ENCODE measurements at regions not wholly inside any gene's neighbourhood (a gene's known extent, or its start where the extent isn't known, plus 50 kb on each side); places are given as distances from the start of the nearest gene placed in this dataset.
"Not testable (repeated sequence)": the region's sequence is repeated elsewhere in the genome, so short reads cannot be mapped to it uniquely, and the experiment has no call there.

DNA sequence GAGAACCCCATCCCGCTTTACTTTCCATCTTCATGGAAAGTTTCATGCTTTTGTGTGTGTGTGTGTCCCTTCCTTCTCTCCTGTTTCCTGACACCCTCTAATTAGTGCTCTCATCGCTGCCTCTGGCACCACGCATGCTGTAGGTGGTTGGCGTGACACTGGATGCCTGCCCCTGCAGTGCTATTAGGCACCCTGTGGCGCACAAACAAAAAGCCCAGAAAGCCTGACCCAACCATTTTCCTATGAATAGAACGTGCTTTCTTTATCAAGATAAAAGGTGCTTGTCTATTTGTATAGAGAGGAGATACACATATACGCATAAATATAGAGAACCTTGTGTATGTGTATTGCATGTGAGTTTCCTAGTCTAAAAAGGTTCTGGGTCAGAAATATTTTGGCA, 120.8 kb upstream of the CDCA7L start:
- DNase-seq = no peak

DNA sequence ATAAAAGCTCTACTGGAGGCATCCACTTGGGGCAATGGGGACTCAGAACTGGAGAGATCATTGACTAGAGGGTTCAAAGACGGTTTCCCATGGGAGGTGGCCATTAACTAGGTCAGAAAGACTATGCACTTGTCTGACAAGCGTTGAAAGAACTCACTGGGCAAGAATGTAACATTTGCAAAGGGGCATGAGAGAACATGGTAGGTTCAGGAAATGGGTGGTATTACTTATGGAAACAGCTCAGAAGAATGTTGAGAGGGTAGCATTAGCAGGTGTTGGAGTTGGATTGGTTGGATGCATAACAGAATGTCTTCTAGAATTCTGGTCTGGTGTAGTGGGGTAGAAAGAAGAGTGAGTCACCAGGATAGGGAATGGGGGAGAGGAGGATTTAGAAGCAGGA, 119.1 kb upstream of the CDCA7L start:
- DNase-seq = no peak

DNA sequence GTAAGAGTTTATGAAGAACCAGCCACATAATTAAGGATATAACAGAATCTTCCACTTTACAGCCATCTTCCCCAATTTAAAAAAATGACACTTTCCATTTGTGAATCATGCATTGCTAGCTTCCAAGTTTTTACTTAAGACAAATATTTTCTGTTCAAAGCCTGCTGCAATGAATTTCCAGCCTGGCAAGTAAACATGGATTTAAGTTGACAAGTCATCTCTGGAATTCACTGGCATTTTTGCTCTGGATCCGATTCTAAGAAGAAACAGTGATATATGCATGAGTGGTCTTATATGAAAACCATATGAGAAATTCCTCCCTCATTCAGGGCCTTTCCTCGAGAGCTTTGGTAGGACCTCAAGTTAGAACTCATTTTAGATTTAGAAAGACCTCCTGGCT, 116.1 kb upstream of the CDCA7L start:
- no peak for DNase-seq

DNA sequence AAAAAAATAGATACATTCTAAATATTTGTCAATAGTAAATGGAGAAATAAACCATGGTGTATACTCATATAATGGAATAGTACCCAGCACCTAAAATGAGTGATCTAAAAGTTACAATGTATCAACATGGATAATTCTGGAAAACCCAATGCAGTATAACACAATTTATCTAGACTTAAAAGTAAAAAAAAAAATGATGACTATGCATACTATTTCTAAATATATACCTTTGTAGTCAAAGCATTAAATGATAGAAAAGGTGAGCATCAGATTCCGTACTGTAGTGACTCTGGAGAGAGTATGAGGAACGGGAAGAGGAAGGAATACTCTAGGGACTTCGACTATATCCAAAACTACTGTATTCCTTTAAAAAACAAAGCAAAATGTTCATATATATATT, 115.2 kb upstream of the CDCA7L start:
- DNase-seq = no peak

DNA sequence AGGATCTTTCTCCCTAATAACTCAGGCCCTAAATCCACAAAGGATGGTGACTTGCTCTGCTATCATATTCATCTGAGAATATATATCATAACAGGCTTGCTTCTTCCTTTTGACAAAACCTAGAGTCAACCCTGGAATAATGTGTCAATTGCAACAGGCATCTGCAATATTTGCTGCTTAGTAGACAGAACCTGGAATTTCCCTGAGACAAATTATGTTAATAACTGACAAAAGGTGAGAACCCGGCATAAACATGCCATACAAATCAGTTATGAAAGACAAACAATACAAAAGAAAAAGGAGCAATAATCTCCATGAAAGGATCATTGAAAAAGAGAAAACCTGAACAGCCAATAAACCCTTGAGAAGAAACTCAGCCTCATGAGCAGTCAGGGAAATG, 114.5 kb upstream of the CDCA7L start:
- no peak for DNase-seq

DNA sequence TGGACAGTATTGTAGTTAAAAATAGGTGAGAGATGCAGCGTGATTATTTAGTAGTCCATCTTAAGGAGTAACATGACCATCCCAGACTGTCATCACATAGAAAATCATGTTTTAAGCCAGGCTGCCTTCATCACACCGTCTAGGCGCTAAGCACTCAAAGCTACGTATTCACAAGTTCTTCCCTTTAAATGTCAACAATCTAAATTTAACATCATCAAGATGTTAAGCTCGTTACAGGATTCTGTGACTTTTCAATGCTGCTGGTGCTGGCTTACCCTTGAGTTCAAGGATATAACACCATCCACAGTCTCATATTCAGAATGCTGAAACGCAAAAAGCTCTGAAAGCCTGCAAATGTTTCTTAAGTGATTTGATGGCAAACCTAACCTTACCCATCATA, 109.5 kb upstream of the CDCA7L start:
- DNase-seq = no peak

DNA sequence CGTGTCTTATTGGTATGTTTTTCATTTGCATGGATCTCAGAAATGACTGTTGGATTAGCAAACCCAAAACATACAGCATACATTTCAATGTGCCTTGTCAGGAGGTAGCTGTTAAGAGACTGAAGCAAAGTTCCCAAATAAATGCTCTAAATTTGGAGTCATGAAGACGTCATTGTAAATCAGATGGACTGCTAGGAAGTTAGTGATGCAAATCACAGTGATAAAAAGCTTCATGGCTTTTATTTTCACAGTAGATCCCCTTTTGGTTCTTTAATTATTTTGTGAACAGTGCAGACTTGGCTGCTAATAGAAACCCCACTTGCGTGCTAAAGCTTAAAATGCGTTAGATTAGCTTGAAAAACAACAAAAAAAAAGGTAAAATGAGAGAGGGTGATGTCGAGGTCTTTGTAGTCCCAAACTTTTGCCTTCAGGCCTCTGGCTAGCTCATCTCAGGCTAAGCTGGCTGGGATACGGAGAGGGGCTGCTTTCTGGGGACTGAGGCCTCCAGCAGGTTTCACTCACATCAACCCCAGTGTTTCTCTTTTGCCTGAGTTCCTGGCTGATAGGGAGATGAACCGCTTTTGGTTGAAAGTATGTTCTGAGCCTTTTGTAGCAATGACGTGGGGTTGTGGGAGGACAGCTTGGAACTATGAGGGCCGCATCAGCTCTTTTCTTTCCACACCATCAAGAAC, 107.1 kb upstream of the CDCA7L start:
- DNase-seq = no peak

DNA sequence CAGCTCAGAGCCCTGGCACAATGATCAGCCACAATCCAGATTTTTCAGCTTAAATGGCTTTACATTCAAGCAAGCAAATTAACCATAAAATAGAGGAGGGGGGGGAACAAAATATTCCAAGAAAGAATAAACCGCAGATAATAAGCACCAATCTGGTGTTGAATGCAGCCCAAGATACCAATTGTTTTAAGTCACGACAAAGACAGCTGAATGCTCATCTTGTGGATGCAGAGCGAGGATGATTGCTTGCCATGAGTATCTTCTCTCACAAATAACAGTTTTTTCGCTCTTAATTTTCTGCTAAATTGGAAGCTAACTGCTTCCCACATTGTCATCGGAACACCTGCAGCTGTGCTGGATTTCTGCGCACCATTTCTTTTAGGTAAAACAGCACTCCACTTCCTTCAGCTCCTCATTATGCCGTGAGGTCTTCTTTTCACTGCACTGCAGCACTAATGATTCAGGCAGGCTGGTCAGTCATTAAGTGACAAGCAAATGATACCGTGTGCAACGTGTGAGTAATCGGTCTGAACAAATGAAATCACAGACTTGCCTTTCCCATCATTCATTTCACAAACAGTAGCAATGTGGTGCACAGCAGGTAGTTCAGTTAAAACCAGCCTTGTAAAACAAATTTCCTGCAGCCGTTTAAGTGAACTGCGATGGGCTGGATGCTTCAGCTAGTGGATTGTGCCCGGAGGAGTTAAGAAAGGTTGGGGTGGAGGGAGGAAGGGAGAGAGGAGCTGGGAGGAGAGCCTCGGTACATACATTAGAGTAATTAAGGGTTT, 106.4 kb upstream of the CDCA7L start:
- no peak for DNase-seq

DNA sequence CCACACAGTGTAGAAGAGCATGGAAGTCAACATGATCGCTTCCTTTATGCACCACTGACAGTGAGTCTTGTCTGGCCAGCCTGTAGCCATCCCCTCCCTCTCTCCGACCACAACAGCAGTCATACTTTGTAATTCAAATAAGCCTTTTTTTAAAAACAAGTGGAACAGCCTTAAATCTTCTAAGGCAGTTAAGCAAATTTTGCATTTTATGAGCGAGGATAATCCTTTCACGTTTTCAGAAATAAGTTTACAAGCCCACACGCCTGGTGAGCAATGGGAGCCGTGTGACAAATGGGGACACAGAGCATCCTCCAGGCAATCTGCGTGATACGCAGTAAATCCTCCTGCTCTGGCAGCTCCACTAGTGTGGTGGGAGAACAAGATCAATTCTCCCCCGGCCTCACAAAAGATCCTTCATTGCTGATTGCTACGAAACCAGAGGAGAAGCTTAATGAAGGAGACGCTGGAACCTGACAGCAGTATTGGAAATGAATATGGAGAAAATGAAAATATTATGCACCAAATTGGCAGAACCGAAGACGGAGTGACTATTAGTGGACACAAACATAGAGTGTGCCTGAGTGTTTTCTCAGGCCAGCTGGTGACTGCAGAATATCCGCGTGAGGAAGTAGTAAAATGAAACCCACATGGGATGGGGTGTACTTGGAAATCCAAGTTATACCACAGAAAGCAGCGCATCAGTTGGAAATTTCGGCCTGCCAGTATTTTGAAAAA, 104.2 kb upstream of the CDCA7L start:
- no peak for DNase-seq

DNA sequence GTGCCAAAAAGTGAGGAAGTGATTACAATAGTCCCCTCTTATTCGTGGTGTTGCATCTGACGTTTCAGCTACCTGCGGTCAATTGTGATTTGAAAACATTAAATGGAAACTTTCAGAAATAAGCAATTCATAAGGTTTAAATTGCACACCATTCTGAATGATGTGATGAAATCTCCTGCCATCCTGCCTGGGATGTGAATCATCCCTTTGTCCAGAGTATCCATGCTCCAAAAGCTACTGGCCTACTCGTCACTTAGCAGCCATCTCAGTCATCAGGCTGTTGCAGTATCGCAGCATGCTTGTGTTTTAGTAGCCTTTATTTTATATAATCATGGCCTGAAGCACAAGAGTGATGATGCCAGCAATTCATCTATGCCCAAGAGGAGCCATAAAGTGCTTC, 97.7 kb upstream of the CDCA7L start:
- no peak for DNase-seq

DNA sequence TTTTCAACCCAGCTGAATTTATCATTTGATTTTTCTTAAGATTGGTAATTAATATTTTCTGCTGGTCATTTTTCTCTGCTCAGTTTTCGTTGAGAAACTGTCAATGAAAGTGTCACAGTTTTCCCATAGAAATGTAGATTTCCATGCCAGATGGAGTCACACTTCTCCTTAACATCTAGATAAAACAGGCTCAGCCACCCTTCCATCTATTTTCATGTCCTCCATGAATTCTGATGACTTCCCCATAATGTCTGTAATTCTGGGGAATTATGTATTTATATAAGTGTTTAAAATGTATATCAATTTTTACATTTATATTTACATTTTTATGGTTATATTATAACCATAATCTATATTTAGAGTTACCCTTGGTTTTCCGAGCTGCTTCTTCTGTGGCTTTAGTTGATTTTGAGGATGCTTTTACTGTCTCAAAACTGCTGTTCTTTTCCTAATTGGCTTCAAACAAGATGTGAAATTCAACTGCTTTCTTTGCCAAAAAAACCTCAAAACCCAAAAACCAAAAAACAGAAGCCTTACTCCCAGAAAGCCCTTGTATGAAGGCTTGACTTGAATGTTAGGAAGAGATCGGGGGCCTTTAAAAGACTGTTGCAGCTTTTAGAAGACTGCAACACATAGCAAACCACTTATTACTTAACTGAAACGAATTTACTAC, 95.4 kb upstream of the CDCA7L start:
- DNase-seq = no peak

DNA sequence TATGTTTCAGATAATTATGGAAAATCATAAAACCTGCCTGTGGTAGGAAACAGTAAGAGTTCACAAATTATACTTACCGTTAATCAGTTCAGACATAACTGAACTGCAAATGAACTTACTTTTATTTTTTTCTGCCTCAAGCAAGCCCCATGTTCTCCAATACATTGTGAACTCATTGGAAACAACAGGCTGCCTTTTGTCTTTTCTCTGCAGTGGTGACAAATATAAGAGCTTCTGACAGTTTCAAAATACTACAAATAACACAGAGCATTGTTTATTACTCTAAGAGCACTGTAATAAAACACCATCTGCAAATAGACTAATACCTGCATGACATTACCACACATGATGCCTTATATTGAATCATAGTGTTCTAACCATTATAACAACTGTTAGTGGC, 94.0 kb upstream of the CDCA7L start:
- no peak for DNase-seq

DNA sequence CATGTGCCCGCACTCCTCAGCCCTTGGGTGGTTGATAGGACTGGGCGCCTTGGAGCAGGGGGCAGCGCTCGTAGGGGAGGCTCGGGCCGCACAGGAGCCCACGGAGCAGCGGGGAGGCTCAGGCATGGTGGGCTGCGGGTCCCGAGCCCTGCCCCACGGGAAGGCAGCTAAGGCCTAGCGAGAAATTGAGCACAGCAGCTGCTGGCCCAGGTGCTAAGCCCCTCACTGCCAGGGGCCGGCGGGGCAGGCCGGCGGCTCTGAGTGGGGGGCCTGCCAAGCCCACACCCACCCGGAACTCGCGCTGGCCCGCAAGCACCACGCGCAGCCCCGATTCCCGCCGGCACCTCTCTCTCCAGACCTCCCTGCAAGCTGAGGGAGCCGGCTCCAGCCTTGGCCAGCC, 86.7 kb upstream of the CDCA7L start:
- not testable (repeated sequence) for DNase-seq

DNA sequence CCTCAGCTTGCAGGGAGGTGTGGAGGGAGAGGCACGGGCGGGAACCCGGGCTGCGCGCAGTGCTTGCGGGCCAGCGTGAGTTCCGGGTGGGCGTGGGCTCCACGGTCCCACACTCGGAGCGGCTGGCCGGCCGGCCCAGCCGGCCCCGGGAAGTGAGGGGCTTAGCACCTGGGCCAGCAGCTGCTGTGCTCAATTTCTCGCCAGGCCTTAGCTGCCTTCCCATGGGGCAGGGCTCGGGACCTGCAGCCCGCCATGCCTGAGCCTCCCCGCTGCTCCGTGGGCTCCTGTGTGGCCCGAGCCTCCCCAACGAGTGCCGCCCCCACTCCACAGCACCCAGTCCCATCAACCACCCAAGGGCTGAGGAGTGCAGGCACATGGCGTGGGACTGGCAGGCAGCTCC, 83.0 kb upstream of the CDCA7L start:
- not testable (repeated sequence) for DNase-seq

DNA sequence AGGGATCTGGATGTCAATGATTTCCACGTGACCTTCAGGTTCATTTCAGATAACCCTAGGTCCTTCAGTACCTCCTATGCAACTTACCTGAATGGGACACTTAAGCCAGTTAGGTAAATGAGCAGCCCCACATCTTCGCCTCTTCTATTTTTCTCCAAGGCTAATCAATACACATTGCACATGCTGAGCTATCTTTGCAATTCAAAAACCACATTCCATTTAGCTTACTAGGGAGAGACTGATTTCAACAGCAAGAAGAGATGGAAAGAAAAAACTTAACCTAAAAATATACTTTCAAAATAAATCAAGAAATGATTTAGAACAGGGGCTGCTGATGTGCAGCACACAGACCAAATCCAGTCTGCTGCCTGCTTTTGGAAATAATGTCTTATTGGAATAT, 81.8 kb upstream of the CDCA7L start:
- no peak for DNase-seq

DNA sequence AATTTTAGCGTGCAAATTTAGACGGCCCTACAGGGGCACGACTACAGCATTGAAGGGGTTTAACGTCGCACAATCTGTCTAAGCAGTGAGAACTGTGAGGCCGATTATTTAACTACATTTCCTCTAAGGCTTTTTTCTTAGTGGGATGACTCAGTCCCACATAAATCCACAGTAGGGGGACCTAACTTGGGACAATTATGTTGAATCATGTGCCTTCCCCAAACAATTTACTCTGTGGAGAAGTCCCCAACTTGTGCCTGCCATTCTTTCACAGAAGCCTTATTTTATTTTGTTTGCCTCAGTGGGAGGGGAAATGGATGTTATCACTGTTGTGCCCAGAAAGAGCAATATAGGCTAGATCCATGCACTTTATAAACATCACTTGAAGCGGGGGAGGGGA, 80.3 kb upstream of the CDCA7L start:
- no peak for DNase-seq

DNA sequence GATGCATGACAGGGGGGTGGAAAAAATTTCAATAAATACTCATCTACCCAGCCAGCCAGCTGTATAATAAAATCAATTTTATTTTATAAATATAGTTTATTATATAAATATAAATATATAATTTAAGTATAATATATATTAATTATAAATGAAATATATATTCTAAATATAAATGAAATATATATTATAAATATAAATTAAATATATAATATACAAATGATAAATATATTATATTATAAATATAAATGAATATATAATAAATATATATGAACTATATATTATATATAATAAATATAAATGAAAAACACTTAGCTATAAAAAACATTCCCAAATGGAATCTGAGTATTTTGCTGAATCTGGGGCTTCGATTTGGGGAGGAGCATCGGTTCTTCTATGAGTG, 79.4 kb upstream of the CDCA7L start:
- no peak for DNase-seq

DNA sequence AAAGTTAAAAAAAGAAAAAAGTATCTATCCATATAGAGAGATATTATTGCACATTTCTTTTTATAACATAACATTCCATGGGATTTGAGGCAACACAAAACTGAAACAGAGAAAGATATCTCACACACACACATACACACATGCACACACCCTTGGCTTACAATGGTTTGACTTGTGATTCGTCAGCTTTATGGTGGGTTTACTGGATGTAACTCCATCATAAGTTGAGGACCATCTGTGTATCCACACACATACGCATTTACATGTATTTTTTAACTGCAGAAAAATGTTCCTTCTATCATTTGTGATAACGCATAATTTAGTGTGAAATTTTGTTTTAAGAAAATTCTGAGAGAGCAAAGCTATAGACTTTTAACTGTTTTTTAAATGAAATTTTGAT, 74.2 kb upstream of the CDCA7L start:
- no peak for DNase-seq

DNA sequence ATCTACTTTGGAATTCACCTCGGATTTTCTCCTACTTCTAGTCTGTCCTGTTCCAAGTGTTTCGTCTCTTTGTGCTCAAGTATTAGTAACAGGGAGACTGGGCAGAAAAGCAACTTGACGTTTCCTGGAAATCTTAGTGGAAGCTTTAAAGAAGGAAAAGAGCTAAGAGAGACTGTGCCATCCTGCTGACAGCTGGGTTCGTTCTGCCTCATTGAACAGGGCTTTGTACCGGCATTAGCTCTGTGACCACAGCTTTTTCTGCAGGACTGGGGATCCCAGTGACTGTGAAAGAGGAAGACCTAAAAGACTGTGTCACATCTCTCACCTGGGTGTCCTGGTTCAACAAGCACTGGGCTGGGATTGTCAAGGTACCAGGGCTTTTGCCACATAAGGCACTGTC, 70.8 kb upstream of the CDCA7L start:
- no peak for DNase-seq

DNA sequence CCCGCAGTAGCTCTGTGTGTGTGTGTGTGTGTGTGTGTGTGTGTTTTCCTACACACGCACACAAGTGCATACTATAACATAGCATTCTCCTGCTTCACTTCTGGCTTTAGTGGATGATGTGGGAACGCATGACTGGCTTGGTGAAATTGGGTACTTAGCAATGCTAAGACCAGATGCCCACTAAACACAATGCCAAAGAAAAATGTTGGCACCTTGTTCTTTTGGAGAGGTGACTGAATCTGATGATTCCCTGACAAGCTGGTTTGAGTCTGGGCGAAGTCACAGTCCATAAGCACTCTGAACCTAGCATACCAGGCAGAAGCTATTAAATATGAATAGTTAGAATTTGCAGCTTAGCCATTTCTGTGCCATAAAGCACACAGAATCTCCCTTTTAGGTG, 68.0 kb upstream of the CDCA7L start:
- DNase-seq = no peak

DNA sequence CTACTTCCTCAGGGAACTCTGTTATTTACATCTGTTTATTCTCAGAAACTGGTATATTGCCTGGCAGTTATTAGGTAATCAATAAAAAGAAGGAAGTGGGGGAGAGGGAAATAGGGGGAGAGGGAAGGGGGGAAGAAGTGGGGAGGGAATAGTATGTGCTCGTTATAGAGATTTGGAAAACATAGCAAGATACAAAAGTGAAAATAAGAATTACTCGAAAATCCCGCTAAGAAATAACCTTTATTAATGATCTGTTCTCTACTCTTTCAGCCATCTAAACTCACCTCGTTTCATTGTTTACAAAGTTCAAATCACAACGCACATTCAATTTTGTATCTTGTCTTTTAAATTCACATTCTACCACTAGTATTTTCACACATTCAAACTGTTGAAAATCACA, 63.0 kb upstream of the CDCA7L start:
- DNase-seq = no peak

DNA sequence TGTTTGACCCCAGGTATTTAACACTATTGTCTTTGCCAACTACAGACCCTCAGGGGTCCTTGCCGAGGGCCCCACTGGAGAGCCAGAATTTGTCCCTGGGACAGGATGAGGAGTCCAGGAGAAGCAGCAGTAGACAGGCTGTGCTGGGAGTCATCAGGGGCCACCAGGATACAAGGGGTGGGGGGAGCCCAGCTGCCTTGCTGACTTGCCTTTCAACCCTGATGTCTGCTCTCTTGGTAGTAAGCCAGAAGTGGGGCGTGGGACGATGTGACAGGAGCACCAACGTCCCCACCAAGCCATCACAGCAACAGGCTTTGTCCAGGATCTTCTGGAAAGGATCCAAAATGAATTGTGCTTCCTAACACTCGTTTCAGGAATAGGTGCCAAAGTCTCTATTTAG, 62.4 kb upstream of the CDCA7L start:
- DNase-seq = no peak

DNA sequence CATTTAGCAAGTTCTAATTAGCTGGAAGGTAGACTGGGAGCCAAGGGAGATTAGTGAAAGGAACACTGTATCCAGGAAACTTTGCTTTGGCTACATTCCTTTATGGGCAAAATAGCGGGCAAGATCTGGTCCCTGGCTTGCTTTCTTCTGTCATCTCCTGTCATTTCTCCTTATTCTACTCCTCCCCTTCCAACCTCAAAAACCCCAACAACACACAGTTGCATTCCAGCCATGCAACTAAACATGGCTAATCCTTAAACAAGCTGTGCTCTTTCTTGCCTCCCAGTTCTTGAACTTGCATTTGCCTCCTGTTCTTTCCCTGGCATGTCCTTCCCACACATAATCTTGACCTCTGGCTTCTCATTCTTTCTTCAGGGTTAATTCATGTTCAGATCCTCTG, 59.5 kb upstream of the CDCA7L start:
- DNase-seq = no peak

DNA sequence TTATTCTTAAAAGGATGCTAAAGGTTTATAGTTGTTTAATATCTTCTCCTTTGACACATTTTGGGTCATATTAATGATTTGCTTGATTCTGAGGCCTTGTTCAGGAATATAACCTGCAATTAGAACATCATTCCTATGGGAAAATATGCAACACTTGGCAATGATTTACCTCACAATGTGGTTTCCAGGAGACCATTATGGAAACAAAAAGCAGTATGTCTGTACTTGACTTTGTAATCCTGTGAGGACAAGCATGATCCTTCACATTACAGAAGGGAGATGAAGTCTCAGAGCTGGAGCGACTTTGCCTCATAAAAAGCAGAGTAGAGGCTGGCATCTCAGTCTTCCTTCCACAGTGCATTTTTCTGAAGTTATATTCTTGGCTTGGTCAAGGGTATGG, 57.0 kb upstream of the CDCA7L start:
- no peak for DNase-seq

Data from inflammatory macrophage treated with lipopolysaccharide for 4 hours (primary cell).